OCI-LY3 (cell line): ENCODE measurements at regions not wholly inside any gene's neighbourhood (a gene's known extent, or its start where the extent isn't known, plus 50 kb on each side); places are given as distances from the start of the nearest gene placed in this dataset.

Experiments
- H2AFZ ChIP-seq: fragments of 200-600, 300-600 bp; shearing (Covaris generic); 2 replicates; pipeline ENCODE4 v1.6.0; 2014; ENCODE audit warnings: antibody characterized with exemption, low read depth, low read length
- H3K27ac ChIP-seq: fragments of 200-600, 300-600 bp; sonication (generic); 2 replicates; pipeline ENCODE4 v1.5.1; 2014; ENCODE audit warnings: mild to moderate bottlenecking, low read length, moderate library complexity, mixed read lengths
- H3K27me3 ChIP-seq: fragments of 200-600, 300-600 bp; sonication (generic); 2 replicates; pipeline ENCODE4 v1.6.1; 2014; ENCODE audit warnings: low read depth, low read length, mixed read lengths
- H3K36me3 ChIP-seq: fragments of 200-600, 300-600 bp; sonication (generic); replicated peaks from 2 replicates; pipeline ENCODE3; 2014; ENCODE audit warnings: low read depth, low read length, mixed read lengths
- H3K4me1 ChIP-seq: fragments of 300-600, 200-600 bp; sonication (generic); 2 replicates; pipeline ENCODE4 v1.6.1; 2014; ENCODE audit warnings: low read length, mixed read lengths
- H3K4me2 ChIP-seq: fragments of 200-600, 300-600 bp; sonication (generic); 2 replicates; pipeline ENCODE4 v1.6.1; 2014; ENCODE audit warnings: low read length, mixed read lengths
- H3K4me3 ChIP-seq: fragments of 300-600, 200-600 bp; sonication (generic); 2 replicates; pipeline ENCODE4 v1.5.1; 2014; ENCODE audit warnings: antibody characterized with exemption, mild to moderate bottlenecking, low read length, moderate library complexity
- H3K79me2 ChIP-seq: fragments of 300-600, 200-600 bp; shearing (Covaris generic); 2 replicates; pipeline ENCODE4 v1.6.1; 2014; ENCODE audit warnings: mild to moderate bottlenecking, low read length, mixed read lengths
- H3K9ac ChIP-seq: fragments of 300-600, 200-600 bp; shearing (Covaris generic); 2 replicates; pipeline ENCODE4 v1.6.0; 2014; ENCODE audit warnings: mild to moderate bottlenecking, low read length, moderate library complexity
- H3K9me3 ChIP-seq: fragments of 200-600, 300-600 bp; shearing (Covaris generic); 2 replicates; pipeline ENCODE4 v1.6.1; 2014; ENCODE audit warnings: low read length, mixed read lengths; ENCODE audit not compliant: insufficient read depth
- H4K20me1 ChIP-seq: fragments of 200-600, 300-600 bp; sonication (generic); 2 replicates; pipeline ENCODE4 v1.6.1; 2016; ENCODE audit warnings: low read length, mixed read lengths; ENCODE audit not compliant: insufficient read depth
- EZH2phosphoT487 ChIP-seq: fragments of 200-600 bp; shearing (Covaris generic); IDR thresholded peaks from 2 replicates; pipeline ENCODE4 v1.6.1; 2018; ENCODE audit warnings: antibody characterized with exemption, mixed run types, low read depth
- TF ChIP-seq, protein P1 (sequence below): fragments of 200-600, 300-600 bp; sonication (generic); IDR thresholded peaks from 2 replicates; pipeline ENCODE4 v1.5.1; 2014; ENCODE audit warnings: antibody characterized with exemption, low read length, low read depth

GRCh38 chr1:98490099-98490498, 171.4 kb upstream of the SNX7 start:
- Histone ChIP-seq H3K9ac (no peak overlapping the region), H2AFZ (no peak overlapping the region), H3K9me3 (no peaks in the 10 kb centered on the region), H3K4me2 (peak overlapping the region; percentile 8; the same call in 1 of the 2 replicates), H3K27ac (no peak overlapping the region), H3K27me3 (no peaks in the 10 kb centered on the region), H3K4me1 (peaks cover 16% of the 10 kb centered on the region), H3K36me3 (no peaks in the 10 kb centered on the region), H3K4me3 (no peak overlapping the region), H3K79me2 (no peaks in the 10 kb centered on the region), H4K20me1 (no peaks in the 10 kb centered on the region)
- TF ChIP-seq, protein P1, sequence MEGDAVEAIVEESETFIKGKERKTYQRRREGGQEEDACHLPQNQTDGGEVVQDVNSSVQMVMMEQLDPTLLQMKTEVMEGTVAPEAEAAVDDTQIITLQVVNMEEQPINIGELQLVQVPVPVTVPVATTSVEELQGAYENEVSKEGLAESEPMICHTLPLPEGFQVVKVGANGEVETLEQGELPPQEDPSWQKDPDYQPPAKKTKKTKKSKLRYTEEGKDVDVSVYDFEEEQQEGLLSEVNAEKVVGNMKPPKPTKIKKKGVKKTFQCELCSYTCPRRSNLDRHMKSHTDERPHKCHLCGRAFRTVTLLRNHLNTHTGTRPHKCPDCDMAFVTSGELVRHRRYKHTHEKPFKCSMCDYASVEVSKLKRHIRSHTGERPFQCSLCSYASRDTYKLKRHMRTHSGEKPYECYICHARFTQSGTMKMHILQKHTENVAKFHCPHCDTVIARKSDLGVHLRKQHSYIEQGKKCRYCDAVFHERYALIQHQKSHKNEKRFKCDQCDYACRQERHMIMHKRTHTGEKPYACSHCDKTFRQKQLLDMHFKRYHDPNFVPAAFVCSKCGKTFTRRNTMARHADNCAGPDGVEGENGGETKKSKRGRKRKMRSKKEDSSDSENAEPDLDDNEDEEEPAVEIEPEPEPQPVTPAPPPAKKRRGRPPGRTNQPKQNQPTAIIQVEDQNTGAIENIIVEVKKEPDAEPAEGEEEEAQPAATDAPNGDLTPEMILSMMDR = no peak
- TF ChIP-seq EZH2phosphoT487 = no peak

GRCh38 chr1:98487620-98488019, 173.9 kb upstream of the SNX7 start:
- no peak overlapping the region for H3K9ac ChIP-seq
- no peaks in the 10 kb centered on the region for H3K9me3 ChIP-seq
- no peak overlapping the region for H3K27ac ChIP-seq
- no peak overlapping the region for H2AFZ ChIP-seq
- H3K79me2 ChIP-seq = no peaks in the 10 kb centered on the region
- TF ChIP-seq EZH2phosphoT487 = no peak
- TF ChIP-seq, protein P1 = no peak
- no peaks in the 10 kb centered on the region for H3K36me3 ChIP-seq
- H3K4me1 ChIP-seq = peaks cover 16% of the 10 kb centered on the region
- no peak overlapping the region for H3K4me3 ChIP-seq
- no peaks in the 10 kb centered on the region for H3K27me3 ChIP-seq
- no peaks in the 10 kb centered on the region for H4K20me1 ChIP-seq
- H3K4me2 ChIP-seq = no peak overlapping the region; the same call in 1 of the 2 replicates

- H3K79me2 ChIP-seq = no peaks in the 10 kb centered on the region
- no peak overlapping the region for H3K9ac ChIP-seq
- TF ChIP-seq EZH2phosphoT487 = no peak
- TF ChIP-seq, protein P1 = no peak
- H3K36me3 ChIP-seq = no peaks in the 10 kb centered on the region
- no peak overlapping the region for H2AFZ ChIP-seq
- no peak overlapping the region for H3K4me3 ChIP-seq
- no peaks in the 10 kb centered on the region for H4K20me1 ChIP-seq
- peaks cover 4% of the 10 kb centered on the region for H3K4me1 ChIP-seq
- H3K27me3 ChIP-seq = no peaks in the 10 kb centered on the region
- H3K4me2 ChIP-seq = no peak overlapping the region
- no peaks in the 10 kb centered on the region for H3K9me3 ChIP-seq
- H3K27ac ChIP-seq = no peak overlapping the region
Observed at GRCh38 chr1:98482611-98483010, 178.9 kb upstream of the SNX7 start.

- no peak overlapping the region for H2AFZ ChIP-seq
- TF ChIP-seq, protein P1 = no peak
- TF ChIP-seq EZH2phosphoT487 = no peak
- H3K9ac ChIP-seq = no peak overlapping the region
- H3K27me3 ChIP-seq = no peaks in the 10 kb centered on the region
- H3K79me2 ChIP-seq = no peaks in the 10 kb centered on the region
- H3K4me3 ChIP-seq = no peak overlapping the region
- no peaks in the 10 kb centered on the region for H3K36me3 ChIP-seq
- H3K9me3 ChIP-seq = no peaks in the 10 kb centered on the region
- no peak overlapping the region for H3K4me2 ChIP-seq
- no peaks in the 10 kb centered on the region for H4K20me1 ChIP-seq
- no peaks in the 10 kb centered on the region for H3K4me1 ChIP-seq
- no peak overlapping the region for H3K27ac ChIP-seq
Observed at GRCh38 chr1:98480271-98480670, 181.2 kb upstream of the SNX7 start.
